ENCODE measurements at regions not wholly inside any gene's neighbourhood (a gene's known extent, or its start where the extent isn't known, plus 50 kb on each side); places are given as distances from the start of the nearest gene placed in this dataset.

- DNase-seq (ENCODE audit: low read depth), result no peak
Measured at GRCh38 chr7:440059-440749, 79.4 kb downstream of the PDGFA start.

GRCh38 chr7:441684-442421 is 77.8 kb downstream of the PDGFA start:
- DNase-seq (ENCODE audit: low read depth), result no peak

- DNase-seq (ENCODE audit: low read depth), result no peak
Measured at GRCh38 chr7:442457-442856, 77.2 kb downstream of the PDGFA start.

DNA sequence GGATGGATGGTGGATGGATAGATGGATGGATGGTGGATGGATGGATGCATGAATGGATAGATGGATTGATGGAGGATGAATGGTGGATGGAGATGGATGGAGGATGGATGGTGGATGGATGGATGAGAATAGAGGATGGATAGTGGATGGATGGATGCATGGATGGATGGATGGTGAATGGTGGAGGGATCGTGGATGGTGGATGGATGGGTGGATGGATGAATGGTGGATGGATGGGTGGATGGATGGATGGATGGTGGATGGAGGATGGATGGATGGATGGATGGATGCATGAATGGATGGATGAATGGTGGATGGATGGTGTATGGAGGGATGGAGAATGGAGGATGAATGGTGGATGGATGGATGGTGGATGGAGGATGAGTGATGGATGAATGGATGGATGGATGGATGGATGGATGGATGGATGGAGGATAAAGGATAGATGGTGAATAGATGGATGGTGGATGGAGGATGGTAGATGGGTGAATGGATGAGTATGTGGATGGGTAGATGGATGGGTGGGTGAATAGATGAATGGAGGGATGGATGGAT is 76.3 kb downstream of the PDGFA start:
- DNase-seq (ENCODE audit: low read depth), result no peak

GRCh38 chr7:444606-445005 is 75.0 kb downstream of the PDGFA start:
- no peak for DNase-seq (ENCODE audit: low read depth)

DNA sequence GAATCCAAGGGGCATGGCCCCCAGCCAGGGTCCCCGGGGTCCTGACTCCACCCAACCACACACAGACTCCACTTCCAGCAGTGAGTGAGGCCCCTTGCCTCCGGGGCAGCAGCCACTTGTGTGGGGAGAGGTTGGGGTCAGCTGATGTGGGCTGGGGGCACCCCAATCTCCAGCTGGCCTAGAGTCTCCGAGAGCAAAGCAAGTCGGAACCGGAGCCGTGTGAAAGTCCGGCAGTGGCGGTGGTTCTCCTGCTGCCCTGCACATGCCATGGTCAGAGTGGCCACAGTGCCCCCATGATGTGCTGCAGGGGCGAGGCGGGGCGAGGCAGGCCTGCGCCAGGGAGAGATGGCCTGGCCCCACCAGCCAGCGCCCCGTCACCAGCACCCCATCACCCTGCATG is 74.6 kb downstream of the PDGFA start:
- no peak for DNase-seq (ENCODE audit: low read depth)

DNA sequence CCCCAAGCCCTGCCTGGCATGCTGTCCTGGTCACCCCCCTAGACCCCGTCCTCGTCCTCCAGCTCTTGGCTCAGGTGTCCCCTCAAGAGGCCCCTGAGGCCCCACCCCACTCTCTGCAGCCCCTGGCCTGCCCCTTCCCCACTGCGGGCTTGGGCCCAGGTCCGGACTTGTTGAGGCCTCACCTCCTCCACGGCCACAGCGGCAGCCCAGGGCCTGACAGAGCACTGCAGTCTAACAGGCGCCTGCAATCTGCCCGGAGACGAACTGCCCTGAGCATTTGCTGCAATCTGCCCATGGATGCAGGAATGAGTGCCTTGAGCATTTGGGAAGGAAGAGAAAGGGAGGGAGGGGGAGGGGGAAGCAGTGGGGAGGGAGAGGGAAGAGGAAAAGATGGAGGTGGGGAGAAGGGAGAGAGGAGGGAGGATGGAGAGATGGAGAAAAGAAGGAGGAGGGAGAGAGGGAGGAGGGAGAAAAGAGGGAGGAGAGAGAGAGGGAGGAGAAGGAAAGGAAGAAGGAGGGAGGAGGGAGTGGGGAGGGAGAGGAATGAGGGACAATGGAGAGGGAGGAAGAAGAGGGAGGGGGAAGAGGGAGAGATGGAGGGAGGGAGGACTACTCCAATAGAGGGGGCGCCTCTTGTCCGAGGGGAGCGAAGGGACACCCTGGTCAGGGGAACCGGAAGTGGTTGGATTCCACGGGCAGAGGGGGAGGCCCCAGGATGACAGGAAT is 73.9 kb downstream of the PDGFA start:
- DNase-seq (ENCODE audit: low read depth), result no peak

- no peak for DNase-seq (ENCODE audit: low read depth)
Measured at GRCh38 chr7:446289-446935, 73.2 kb downstream of the PDGFA start.
